DOHH2 (cell line): ENCODE measurements at regions not wholly inside any gene's neighbourhood (a gene's known extent, or its start where the extent isn't known, plus 50 kb on each side); places are given as distances from the start of the nearest gene placed in this dataset.

Experiments used
- H3F3A ChIP-seq: fragments of 200-600 bp; sonication (generic), shearing (Covaris generic); 2 replicates; pipeline ENCODE4 v1.6.0; 2016; ENCODE audit warnings: antibody characterized with exemption, mild to moderate bottlenecking; ENCODE audit not compliant: control insufficient read depth, insufficient read depth
- H3K27ac ChIP-seq: fragments of 200-600 bp; sonication (generic); 2 replicates; pipeline ENCODE4 v1.5.1; 2014; ENCODE audit warnings: low read depth, mild to moderate bottlenecking, low read length, moderate library complexity
- H3K27me3 ChIP-seq: fragments of 200-600 bp; sonication (generic); 2 replicates; pipeline ENCODE4 v1.6.1; 2014; ENCODE audit warnings: mild to moderate bottlenecking, low read length, mixed read lengths; ENCODE audit not compliant: control insufficient read depth
- H3K36me3 ChIP-seq: fragments of 200-600 bp; sonication (generic); 2 replicates; pipeline ENCODE4 v1.6.1; 2014; ENCODE audit warnings: mild to moderate bottlenecking, low read length, moderate library complexity, mixed read lengths; ENCODE audit not compliant: control insufficient read depth
- H3K4me1 ChIP-seq: fragments of 200-600 bp; sonication (generic); 2 replicates; pipeline ENCODE4 v1.6.1; 2014; ENCODE audit warnings: mild to moderate bottlenecking, low read length, mixed read lengths; ENCODE audit not compliant: control insufficient read depth
- H3K4me2 ChIP-seq: fragments of 200-600 bp; sonication (generic); 2 replicates; pipeline ENCODE4 v1.6.0; 2014; ENCODE audit warnings: mild to moderate bottlenecking, low read length, moderate library complexity
- H3K4me3 ChIP-seq: fragments of 200-600 bp; sonication (generic); 2 replicates; pipeline ENCODE4 v1.5.1; 2014; ENCODE audit warnings: mild to moderate bottlenecking, low read length, mixed read lengths
- H3K79me2 ChIP-seq: fragments of 200-600 bp; sonication (generic); 2 replicates; pipeline ENCODE4 v1.6.1; 2014; ENCODE audit warnings: mild to moderate bottlenecking, low read length, mixed read lengths; ENCODE audit not compliant: control insufficient read depth
- H3K9me2 ChIP-seq: fragments of 200-600 bp; sonication (generic); replicated peaks from 2 replicates; pipeline ENCODE4 v1.6.1; 2014; ENCODE audit warnings: mild to moderate bottlenecking, low read length, mixed read lengths; ENCODE audit not compliant: control insufficient read depth
- H3K9me3 ChIP-seq: fragments of 200-600 bp; sonication (generic); 2 replicates; pipeline ENCODE4 v1.6.1; 2014; ENCODE audit warnings: antibody characterized with exemption, low read length, mixed read lengths; ENCODE audit not compliant: control insufficient read depth, insufficient read depth
- H4K20me1 ChIP-seq: fragments of 200-600 bp; sonication (generic); 2 replicates; pipeline ENCODE4 v1.6.0; 2014; ENCODE audit warnings: low read depth, mild to moderate bottlenecking, antibody characterized with exemption, low read length, moderate library complexity; ENCODE audit not compliant: control insufficient read depth, insufficient read depth
- CTCF ChIP-seq: fragments of 200-600 bp; sonication (generic); IDR thresholded peaks from one replicate; pipeline ENCODE4 v1.5.1; 2014; ENCODE audit warnings: antibody characterized with exemption, mild to moderate bottlenecking, low read depth, low read length; ENCODE audit not compliant: poor library complexity, severe bottlenecking
- EZH2phosphoT487 ChIP-seq: fragments of 200-600 bp; sonication (generic); IDR thresholded peaks from 2 replicates; pipeline ENCODE4 v1.6.1; 2017; ENCODE audit warnings: borderline replicate concordance, mild to moderate bottlenecking, antibody characterized with exemption, low read length, moderate library complexity, mixed read lengths

GRCh38 chr10:59093461-59093860 lies 83.0 kb upstream of the PHYHIPL start:
- no peaks in the 10 kb centered on the region for H3K79me2 ChIP-seq
- no peak for TF ChIP-seq CTCF
- no peaks in the 10 kb centered on the region for H3K4me1 ChIP-seq
- H3K4me3 ChIP-seq = no peak overlapping the region
- H3K9me3 ChIP-seq = no peaks in the 10 kb centered on the region
- H3K9me2 ChIP-seq = no peaks in the 10 kb centered on the region
- H3K27ac ChIP-seq = no peak overlapping the region
- no peaks in the 10 kb centered on the region for H4K20me1 ChIP-seq
- no peak overlapping the region for H3K4me2 ChIP-seq
- no peaks in the 10 kb centered on the region for H3F3A ChIP-seq
- H3K36me3 ChIP-seq = no peaks in the 10 kb centered on the region
- H3K27me3 ChIP-seq = no peaks in the 10 kb centered on the region

- H3K4me3 ChIP-seq = no peak overlapping the region
- no peak overlapping the region for H3K27ac ChIP-seq
- peaks cover 2% of the 10 kb centered on the region for H3K4me1 ChIP-seq
- no peaks in the 10 kb centered on the region for H3K9me2 ChIP-seq
- H3F3A ChIP-seq = no peaks in the 10 kb centered on the region
- no peaks in the 10 kb centered on the region for H3K9me3 ChIP-seq
- TF ChIP-seq CTCF = no peak
- TF ChIP-seq EZH2phosphoT487 = no peak
- no peaks in the 10 kb centered on the region for H3K36me3 ChIP-seq
- H4K20me1 ChIP-seq = no peaks in the 10 kb centered on the region
- H3K4me2 ChIP-seq = no peak overlapping the region
- H3K79me2 ChIP-seq = no peaks in the 10 kb centered on the region
- no peaks in the 10 kb centered on the region for H3K27me3 ChIP-seq
Measured at GRCh38 chr10:59096631-59097030, 79.8 kb upstream of the PHYHIPL start.

GRCh38 chr10:59098387-59098786 lies 78.1 kb upstream of the PHYHIPL start:
- H3K4me3 ChIP-seq = no peak overlapping the region
- H3K4me1 ChIP-seq = peaks cover 6% of the 10 kb centered on the region
- H3K9me2 ChIP-seq = no peaks in the 10 kb centered on the region
- no peaks in the 10 kb centered on the region for H4K20me1 ChIP-seq
- no peaks in the 10 kb centered on the region for H3K79me2 ChIP-seq
- no peaks in the 10 kb centered on the region for H3K36me3 ChIP-seq
- H3K9me3 ChIP-seq = no peaks in the 10 kb centered on the region
- H3K27me3 ChIP-seq = no peaks in the 10 kb centered on the region
- H3K27ac ChIP-seq = no peak overlapping the region
- no peak for TF ChIP-seq EZH2phosphoT487
- no peak for TF ChIP-seq CTCF
- no peak overlapping the region for H3K4me2 ChIP-seq
- H3F3A ChIP-seq = no peaks in the 10 kb centered on the region

- no peaks in the 10 kb centered on the region for H3K27me3 ChIP-seq
- no peak for TF ChIP-seq EZH2phosphoT487
- no peak for TF ChIP-seq CTCF
Measured at GRCh38 chr10:59098831-59099452, 77.5 kb upstream of the PHYHIPL start.

More at GRCh38 chr10:59098831-59099452, 77.5 kb upstream of the PHYHIPL start:
- Histone ChIP-seq H3K4me3 (no peak overlapping the region), H3K79me2 (no peaks in the 10 kb centered on the region), H4K20me1 (no peaks in the 10 kb centered on the region), H3K27ac (no peak overlapping the region), H3K9me3 (no peaks in the 10 kb centered on the region), H3K4me2 (no peak overlapping the region), H3K4me1 (peaks cover 6% of the 10 kb centered on the region), H3K36me3 (no peaks in the 10 kb centered on the region), H3K9me2 (no peaks in the 10 kb centered on the region), H3F3A (no peaks in the 10 kb centered on the region)
